Ovary (tissue), 7 donors: ENCODE measurements at regions not wholly inside any gene's neighbourhood (a gene's known extent, or its start where the extent isn't known, plus 50 kb on each side); places are given as distances from the start of the nearest gene placed in this dataset.

Source experiments
- DNase-seq, 5 donors: peaks; one replicate each; pipeline ENCODE4 v3.0.0-alpha.2; 2019 to 2020
- H3K27ac ChIP-seq, 2 donors: fragments of 200-600 bp; one replicate each; pipeline versions ENCODE4 v1.5.1 to v1.8.0; 2019 to 2022
- H3K27me3 ChIP-seq: fragments of 200-600 bp; one replicate; pipeline ENCODE4 v1.8.0; 2022
- H3K36me3 ChIP-seq: fragments of 200-600 bp; sonication (generic); one replicate; pipeline ENCODE4 v1.5.1; 2019
- H3K4me1 ChIP-seq: one replicate; pipeline ENCODE4 v1.8.1; 2013; ENCODE audit warnings: mild to moderate bottlenecking, moderate library complexity; ENCODE audit not compliant: insufficient read depth
- H3K4me3 ChIP-seq: fragments of 200-600 bp; sonication (generic); one replicate; pipeline ENCODE4 v1.5.1; 2017
- H3K9me3 ChIP-seq, 2 donors: fragments of 200-600 bp in 1 of 2; sonication (generic) in 1 of 2; one replicate each; pipeline versions ENCODE4 v1.5.1 to v1.8.1; 2013 to 2019; ENCODE audit warnings: mild to moderate bottlenecking in 1 of 2, moderate library complexity in 1 of 2
- EP300 ChIP-seq: sonication (generic); formaldehyde crosslinking; IDR thresholded peaks from one replicate; pipeline ENCODE4 v1.6.1; 2017; ENCODE audit warnings: antibody characterized with exemption
- POLR2A ChIP-seq: fragments of 450-650 bp; IDR thresholded peaks from one replicate; pipeline ENCODE4 v1.6.1; 2017; ENCODE audit warnings: antibody characterized with exemption, mild to moderate bottlenecking, moderate library complexity
- WGBS, 3 donors: extraction: QIAGEN DNeasy Blood & Tissue Kit in 1 of 3; methylation state at CpG; one replicate each; pipeline versions ENCODE4 v1.1.5 to v1.1.7; 2013 to 2017; 5-methylcytosine and 5-hydroxymethylcytosine counted together
- intact Hi-C, 4 donors: fragments of 100-400 bp; cut with DNase I; formaldehyde crosslinking; loops; one replicate each; pipeline versions ENCODE4 v1.11.0 to v1.15.1; 2022 to 2023
- TF ChIP-seq, protein P1 (sequence below), 3 donors: fragments of 450-650 bp in 2 of 3; fragments of 200-600 bp in 1 of 3; IDR thresholded peaks; one replicate each; pipeline versions ENCODE4 v1.5.1 to v1.8.0; 2016 to 2022; ENCODE audit warnings: antibody characterized with exemption in 3 of 3, mild to moderate bottlenecking in 1 of 3
- donor health status: DM: no; HTN: no; CAD: no; lungs with moderate emphysema.
- donor health status: DM: no; HTN: no; CAD: no.
- donor health status: Bipolar disorder and iron deficiency.
- donor health status: DM: no; HTN: no; CAD: no.
- donor health status: DM: yes; HTN: yes; CAD: no.

GRCh38 chr21:41023936-41024335, 144.0 kb upstream of the BACE2 start:
- Histone ChIP-seq H3K27me3 (no peaks in the 10 kb centered on the region), H3K4me3 (no peak overlapping the region), H3K4me1 (no peaks in the 10 kb centered on the region), H3K36me3 (no peaks in the 10 kb centered on the region), H3K9me3 (no peaks in the 10 kb centered on the region), H3K27ac (no peak overlapping the region)
- TF ChIP-seq EP300 (no peak), POLR2A (no peak)
- TF ChIP-seq, protein P1, sequence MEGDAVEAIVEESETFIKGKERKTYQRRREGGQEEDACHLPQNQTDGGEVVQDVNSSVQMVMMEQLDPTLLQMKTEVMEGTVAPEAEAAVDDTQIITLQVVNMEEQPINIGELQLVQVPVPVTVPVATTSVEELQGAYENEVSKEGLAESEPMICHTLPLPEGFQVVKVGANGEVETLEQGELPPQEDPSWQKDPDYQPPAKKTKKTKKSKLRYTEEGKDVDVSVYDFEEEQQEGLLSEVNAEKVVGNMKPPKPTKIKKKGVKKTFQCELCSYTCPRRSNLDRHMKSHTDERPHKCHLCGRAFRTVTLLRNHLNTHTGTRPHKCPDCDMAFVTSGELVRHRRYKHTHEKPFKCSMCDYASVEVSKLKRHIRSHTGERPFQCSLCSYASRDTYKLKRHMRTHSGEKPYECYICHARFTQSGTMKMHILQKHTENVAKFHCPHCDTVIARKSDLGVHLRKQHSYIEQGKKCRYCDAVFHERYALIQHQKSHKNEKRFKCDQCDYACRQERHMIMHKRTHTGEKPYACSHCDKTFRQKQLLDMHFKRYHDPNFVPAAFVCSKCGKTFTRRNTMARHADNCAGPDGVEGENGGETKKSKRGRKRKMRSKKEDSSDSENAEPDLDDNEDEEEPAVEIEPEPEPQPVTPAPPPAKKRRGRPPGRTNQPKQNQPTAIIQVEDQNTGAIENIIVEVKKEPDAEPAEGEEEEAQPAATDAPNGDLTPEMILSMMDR (IDR thresholded peaks at IDR 0.05), result no peak
- WGBS, 3 donors, result 82 to 89% (median 82%) methylated on average over 7 of the region's 7 CpGs
- intact Hi-C loops, result no loop called here
- no peak for DNase-seq

DNA sequence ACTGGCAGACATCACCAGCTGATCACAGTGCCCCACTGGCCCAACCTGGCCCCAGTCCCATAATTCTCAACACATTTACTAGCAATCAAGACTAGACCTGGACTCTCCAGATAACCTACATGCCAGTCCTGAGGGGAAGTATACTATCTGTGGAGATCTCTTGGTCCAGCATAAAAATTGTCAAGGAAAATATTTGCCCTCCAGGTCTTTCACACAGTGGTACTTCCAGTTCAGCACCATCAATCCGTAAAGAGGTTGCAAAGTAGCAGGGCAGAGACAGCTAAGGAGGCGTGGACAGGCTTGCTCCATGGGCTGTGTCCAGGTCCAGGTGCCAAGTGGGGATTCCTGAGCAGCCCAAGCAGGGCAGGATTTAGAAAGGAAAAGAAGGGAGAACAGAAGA, 143.6 kb upstream of the BACE2 start:
- WGBS, 3 donors, result 72 to 79% (median 75%) methylated on average over 2 of the region's 2 CpGs
- Histone ChIP-seq H3K4me3 (no peak overlapping the region), H3K27me3 (no peaks in the 10 kb centered on the region), H3K27ac (no peak overlapping the region), H3K4me1 (no peaks in the 10 kb centered on the region), H3K36me3 (no peaks in the 10 kb centered on the region), H3K9me3 (no peaks in the 10 kb centered on the region)
- TF ChIP-seq, protein P1 (IDR thresholded peaks at IDR 0.05), result no peak
- TF ChIP-seq EP300 (no peak), POLR2A (no peak)
- no peak for DNase-seq
- intact Hi-C loops, result no loop called here

DNA sequence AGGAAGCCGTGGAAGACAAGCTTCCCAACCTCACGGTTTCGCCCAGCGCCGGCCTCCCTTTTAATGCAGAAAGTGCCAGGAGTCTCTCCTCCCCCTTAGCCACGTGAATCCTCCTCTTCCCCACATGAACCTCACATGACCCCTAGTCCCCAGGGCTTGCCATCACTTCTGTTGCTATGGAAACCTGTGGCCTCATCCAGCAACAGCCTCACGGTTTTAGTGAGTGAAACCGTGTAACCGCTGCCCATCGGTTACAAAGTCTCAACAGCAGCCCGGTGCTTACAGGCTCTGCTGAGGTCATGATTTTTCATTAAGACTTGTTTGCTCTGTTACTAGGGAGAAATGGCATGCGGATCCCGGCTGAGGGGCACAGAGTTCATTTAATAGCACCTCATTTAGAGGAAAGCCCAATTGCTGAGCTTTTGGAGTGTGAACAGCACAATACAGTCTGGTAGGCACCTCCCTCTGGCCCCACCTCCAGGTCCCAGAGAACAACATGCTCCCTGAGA, 143.2 kb upstream of the BACE2 start:
- H3K36me3 ChIP-seq, result no peaks in the 10 kb centered on the region
- H3K27ac ChIP-seq, result no peak overlapping the region
- intact Hi-C loops, result no loop called here
- H3K9me3 ChIP-seq, result no peaks in the 10 kb centered on the region
- H3K4me3 ChIP-seq, result no peak overlapping the region
- whole genome bisulfite sequencing, 3 donors, result 49 to 58% (median 53%) methylated on average over 13 of the region's 13 CpGs
- no peak for DNase-seq
- no peaks in the 10 kb centered on the region for H3K4me1 ChIP-seq
- no peaks in the 10 kb centered on the region for H3K27me3 ChIP-seq
- TF ChIP-seq, protein P1 (IDR thresholded peaks at IDR 0.05), result no peak
- no peak for TF ChIP-seq EP300
- no peak for TF ChIP-seq POLR2A

GRCh38 chr21:41029571-41029970, 138.4 kb upstream of the BACE2 start:
- H3K27ac ChIP-seq, result no peak overlapping the region
- H3K36me3 ChIP-seq, result no peaks in the 10 kb centered on the region
- H3K4me1 ChIP-seq, result no peaks in the 10 kb centered on the region
- no peaks in the 10 kb centered on the region for H3K9me3 ChIP-seq
- no peak for TF ChIP-seq POLR2A
- TF ChIP-seq, protein P1 (IDR thresholded peaks at IDR 0.05), result no peak
- TF ChIP-seq EP300, result no peak
- DNase-seq, result no peak
- no peaks in the 10 kb centered on the region for H3K27me3 ChIP-seq
- WGBS, 3 donors, result 67 to 80% (median 77%) methylated on average over 3 of the region's 3 CpGs
- no peak overlapping the region for H3K4me3 ChIP-seq
- intact Hi-C loops, result no loop called here
